HG02759 (cell line): ENCODE measurements at regions not wholly inside any gene's neighbourhood (a gene's known extent, or its start where the extent isn't known, plus 50 kb on each side); places are given as distances from the start of the nearest gene placed in this dataset.

Source experiments
- ATAC-seq: cut with Tn5 transposase; IDR thresholded peaks from one replicate; pipeline ENCODE4 v1.9.1; 2021; ENCODE audit warnings: mild to moderate bottlenecking, moderate library complexity; ENCODE audit not compliant: unreplicated experiment

- ATAC-seq = no peak
These were observed 2154.9 kb downstream of the LRRC4C start for GRCh38 chr11:39304586-39304985.

GRCh38 chr11:39294648-39295047 lies 2164.8 kb downstream of the LRRC4C start:
- no peak for ATAC-seq

- no peak for ATAC-seq
These were observed 2171.4 kb downstream of the LRRC4C start for GRCh38 chr11:39288011-39288410.

- ATAC-seq = no peak
These were observed 2191.2 kb downstream of the LRRC4C start for GRCh38 chr11:39268176-39268690.

- ATAC-seq = no peak
These were observed 2203.8 kb downstream of the LRRC4C start for GRCh38 chr11:39255648-39256047.

- no peak for ATAC-seq
These were observed 2209.7 kb downstream of the LRRC4C start for GRCh38 chr11:39249566-39250365.

GRCh38 chr11:39247570-39248137 lies 2211.8 kb downstream of the LRRC4C start:
- no peak for ATAC-seq

- no peak for ATAC-seq
These were observed 2219.9 kb downstream of the LRRC4C start for GRCh38 chr11:39239553-39239952.

GRCh38 chr11:39236916-39237315 lies 2222.5 kb downstream of the LRRC4C start:
- ATAC-seq = no peak

GRCh38 chr11:39221550-39222138 lies 2237.8 kb downstream of the LRRC4C start:
- ATAC-seq = no peak

GRCh38 chr11:39220501-39221230 lies 2238.8 kb downstream of the LRRC4C start:
- no peak for ATAC-seq

- ATAC-seq = no peak
These were observed 2239.4 kb downstream of the LRRC4C start for GRCh38 chr11:39220069-39220468.

GRCh38 chr11:39209981-39210380 lies 2249.5 kb downstream of the LRRC4C start:
- ATAC-seq = no peak

GRCh38 chr11:39205236-39205995 lies 2254.0 kb downstream of the LRRC4C start:
- no peak for ATAC-seq

- ATAC-seq = no peak
These were observed 2266.8 kb downstream of the LRRC4C start for GRCh38 chr11:39192671-39193070.

GRCh38 chr11:39190751-39191150 lies 2268.7 kb downstream of the LRRC4C start:
- ATAC-seq = no peak

- no peak for ATAC-seq
These were observed 2281.8 kb downstream of the LRRC4C start for GRCh38 chr11:39177678-39178077.

GRCh38 chr11:39174965-39175364 lies 2284.5 kb downstream of the LRRC4C start:
- ATAC-seq = no peak

GRCh38 chr11:39174196-39174595 lies 2285.3 kb downstream of the LRRC4C start:
- no peak for ATAC-seq

GRCh38 chr11:39165021-39165420 lies 2294.4 kb downstream of the LRRC4C start:
- no peak for ATAC-seq

GRCh38 chr11:39149214-39149613 lies 2310.2 kb downstream of the LRRC4C start:
- no peak for ATAC-seq
